C1 segment of cervical spinal cord (tissue), 14 donors: ENCODE measurements at regions not wholly inside any gene's neighbourhood (a gene's known extent, or its start where the extent isn't known, plus 50 kb on each side); places are given as distances from the start of the nearest gene placed in this dataset.
A peak's percentile ranks its signal among the peaks of the same experiment; 100 is the strongest.
"Not testable (repeated sequence)": the region's sequence is repeated elsewhere in the genome, so short reads cannot be mapped to it uniquely, and the experiment has no call there.

Source experiments
- DNase-seq, 14 donors: peaks; one replicate each; lab custom pipeline; 2025; lab: John Stamatoyannopoulos, UW

GRCh38 chr14:23694949-23695663 lies 58.9 kb downstream of the DHRS2 start:
- peak in 1 of 14 donors; percentile 6 for DNase-seq

- no peak for DNase-seq
Observed at GRCh38 chr14:23695664-23695999, 59.5 kb downstream of the DHRS2 start.

GRCh38 chr14:23696701-23697239 lies 60.6 kb downstream of the DHRS2 start:
- DNase-seq, result no peak

- DNase-seq, result no peak
Observed at GRCh38 chr14:23697680-23698079, 61.5 kb downstream of the DHRS2 start.

- DNase-seq, result no peak
Observed at GRCh38 chr14:23702656-23703426, 66.7 kb downstream of the DHRS2 start.

GRCh38 chr14:23704890-23705289 lies 68.7 kb downstream of the DHRS2 start:
- DNase-seq, result no peak

- no peak for DNase-seq
Observed at GRCh38 chr14:23707415-23707814, 71.3 kb downstream of the DHRS2 start.

- DNase-seq, result no peak
Observed at GRCh38 chr14:23708343-23708742, 72.2 kb downstream of the DHRS2 start.

GRCh38 chr14:23709923-23710322 lies 73.8 kb downstream of the DHRS2 start:
- DNase-seq, result no peak

GRCh38 chr14:23712287-23712686 lies 76.1 kb downstream of the DHRS2 start:
- DNase-seq, result no peak

- DNase-seq, result no peak
Observed at GRCh38 chr14:23719225-23719985, 83.2 kb downstream of the DHRS2 start.

- DNase-seq, result no peak
Observed at GRCh38 chr14:23722675-23723074, 86.5 kb downstream of the DHRS2 start.

GRCh38 chr14:23723911-23724310 lies 87.7 kb downstream of the DHRS2 start:
- no peak for DNase-seq

- no peak for DNase-seq
Observed at GRCh38 chr14:23725528-23725927, 89.4 kb downstream of the DHRS2 start.

GRCh38 chr14:23725980-23726710 lies 90.0 kb downstream of the DHRS2 start:
- DNase-seq, result no peak

GRCh38 chr14:23727566-23728335 lies 91.6 kb downstream of the DHRS2 start:
- peak in 1 of 14 donors; percentile 2 for DNase-seq

GRCh38 chr14:23728791-23729190 lies 92.6 kb downstream of the DHRS2 start:
- DNase-seq, result no peak

GRCh38 chr14:23729720-23730387 lies 93.7 kb downstream of the DHRS2 start:
- no peak for DNase-seq

GRCh38 chr14:23735394-23735793 lies 99.2 kb downstream of the DHRS2 start:
- DNase-seq, result no peak

GRCh38 chr14:23744368-23744767 lies 108.2 kb downstream of the DHRS2 start:
- not testable (repeated sequence) for DNase-seq
